ENCODE measurements at regions not wholly inside any gene's neighbourhood (a gene's known extent, or its start where the extent isn't known, plus 50 kb on each side); places are given as distances from the start of the nearest gene placed in this dataset.

- intact Hi-C loops (cut with DNase I): no loop called here
- no peaks in the 10 kb centered on the region for H3K9me3 ChIP-seq
- DNase-seq: no peak
- H3K27ac ChIP-seq: no peak overlapping the region
- no peaks in the 10 kb centered on the region for H3K36me3 ChIP-seq
- WGBS, 2 donors: 31 to 47% methylated on average over 2 of the region's 2 CpGs
- H3K27me3 ChIP-seq: no peaks in the 10 kb centered on the region
- H3K4me1 ChIP-seq: no peaks in the 10 kb centered on the region
- H3K4me3 ChIP-seq: no peak overlapping the region
- TF ChIP-seq POLR2A (IDR thresholded peaks at IDR 0.05): no peak
- TF ChIP-seq EP300 (IDR thresholded peaks at IDR 0.05): no peak
- no peak for TF ChIP-seq POLR2AphosphoS5 (IDR thresholded peaks at IDR 0.05)
- TF ChIP-seq CTCF (IDR thresholded peaks at IDR 0.05): no peak
Measured at GRCh38 chr17:33908363-33909064, 346.6 kb upstream of the CCL2 start.

DNA sequence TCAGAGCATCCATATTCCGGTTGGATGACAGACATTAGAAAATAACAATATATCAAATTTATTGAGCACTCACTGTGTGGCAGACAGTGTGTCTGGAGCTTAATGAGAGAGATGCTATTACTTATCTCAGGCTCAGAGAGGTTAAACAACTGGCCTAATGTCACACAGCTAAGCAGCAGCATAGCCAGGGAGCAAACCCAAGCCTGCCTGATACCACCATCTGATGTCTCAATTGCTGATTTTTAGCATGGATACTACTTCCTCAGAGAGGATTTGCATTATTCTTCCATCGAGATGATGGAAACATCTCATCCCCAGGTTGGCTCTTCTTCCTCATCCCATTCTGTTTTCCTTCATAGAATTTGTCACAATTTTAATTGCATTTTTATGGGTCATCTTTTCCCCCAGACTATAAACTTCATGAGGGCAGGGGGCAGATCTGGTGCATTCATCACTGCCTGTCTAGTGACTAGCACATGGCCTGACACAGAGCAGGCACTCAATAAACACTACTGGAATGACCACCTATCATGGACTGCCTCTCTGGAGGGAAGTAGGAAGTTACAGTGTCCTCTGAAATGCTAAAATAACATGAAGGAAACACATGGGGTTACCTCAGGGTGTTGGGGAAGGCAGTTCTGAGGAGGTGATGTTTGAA, 344.8 kb upstream of the CCL2 start:
- intact Hi-C loops (cut with DNase I): no loop called here
- WGBS, 2 donors: 87 to 92% methylated on average over 2 of the region's 2 CpGs

GRCh38 chr17:33914125-33914524, 341.0 kb upstream of the CCL2 start:
- no peak for TF ChIP-seq CTCF (IDR thresholded peaks at IDR 0.05)
- TF ChIP-seq EP300 (IDR thresholded peaks at IDR 0.05): no peak
- TF ChIP-seq POLR2AphosphoS5 (IDR thresholded peaks at IDR 0.05): no peak
- H3K9me3 ChIP-seq: no peaks in the 10 kb centered on the region
- 78 to 84% methylated on average over 4 of the region's 4 CpGs for WGBS, 2 donors
- no peak overlapping the region for H3K4me3 ChIP-seq
- no peaks in the 10 kb centered on the region for H3K27me3 ChIP-seq
- intact Hi-C loops (cut with DNase I): no loop called here
- H3K36me3 ChIP-seq: no peaks in the 10 kb centered on the region
- no peak for DNase-seq
- H3K4me1 ChIP-seq: no peaks in the 10 kb centered on the region
- no peak overlapping the region for H3K27ac ChIP-seq

More for the DNA sequence above, 344.8 kb upstream of the CCL2 start:
- H3K4me3 ChIP-seq: no peak overlapping the region
- H3K4me1 ChIP-seq: no peaks in the 10 kb centered on the region
- H3K27ac ChIP-seq: no peak overlapping the region
- H3K27me3 ChIP-seq: no peaks in the 10 kb centered on the region
- DNase-seq: no peak
- no peaks in the 10 kb centered on the region for H3K36me3 ChIP-seq
- no peak for TF ChIP-seq POLR2AphosphoS5 (IDR thresholded peaks at IDR 0.05)
- no peak for TF ChIP-seq EP300 (IDR thresholded peaks at IDR 0.05)
- no peak for TF ChIP-seq POLR2A (IDR thresholded peaks at IDR 0.05)
- no peak for TF ChIP-seq CTCF (IDR thresholded peaks at IDR 0.05)
- no peaks in the 10 kb centered on the region for H3K9me3 ChIP-seq

GRCh38 chr17:33922971-33923370, 332.1 kb upstream of the CCL2 start:
- H3K27me3 ChIP-seq: peaks cover 0 to 21% (median 3%) of the 10 kb centered on the region in 3 donors
- intact Hi-C loops (cut with DNase I): no loop called here
- WGBS, 2 donors: 74 to 80% methylated on average over 4 of the region's 4 CpGs
- no peak overlapping the region for H3K27ac ChIP-seq
- no peaks in the 10 kb centered on the region for H3K9me3 ChIP-seq
- H3K36me3 ChIP-seq: no peaks in the 10 kb centered on the region
- no peak overlapping the region for H3K4me3 ChIP-seq
- no peaks in the 10 kb centered on the region for H3K4me1 ChIP-seq
- DNase-seq: no peak
- TF ChIP-seq POLR2A (IDR thresholded peaks at IDR 0.05): no peak
- no peak for TF ChIP-seq CTCF (IDR thresholded peaks at IDR 0.05)
- TF ChIP-seq POLR2AphosphoS5 (IDR thresholded peaks at IDR 0.05): no peak
- TF ChIP-seq EP300 (IDR thresholded peaks at IDR 0.05): no peak
